Endodermal cell (in vitro differentiated cells): ENCODE measurements at regions not wholly inside any gene's neighbourhood (a gene's known extent, or its start where the extent isn't known, plus 50 kb on each side); places are given as distances from the start of the nearest gene placed in this dataset.

Experiments used
- DNase-seq: peaks from one replicate; pipeline ENCODE4 v3.0.0-alpha.2; 2017
- H3K27ac ChIP-seq: 2 replicates; pipeline ENCODE4 v1.5.1; 2013; ENCODE audit warnings: mild to moderate bottlenecking, low read depth, low read length, moderate library complexity
- H3K27me3 ChIP-seq: 2 replicates; pipeline ENCODE4 v1.6.1; 2013; ENCODE audit warnings: mild to moderate bottlenecking, low read length, moderate library complexity; ENCODE audit not compliant: insufficient read depth, control insufficient read depth, poor library complexity, severe bottlenecking
- H3K36me3 ChIP-seq: 2 replicates; pipeline ENCODE4 v1.7.0; 2013; ENCODE audit warnings: mild to moderate bottlenecking, low read length, moderate library complexity; ENCODE audit not compliant: control insufficient read depth, insufficient read depth
- H3K4me1 ChIP-seq: one replicate; pipeline ENCODE4 v1.7.0; 2013; ENCODE audit warnings: low read length; ENCODE audit not compliant: control insufficient read depth, insufficient read depth
- H3K4me3 ChIP-seq: 2 replicates; pipeline ENCODE4 v1.5.1; 2013; ENCODE audit warnings: mild to moderate bottlenecking, low read length, moderate library complexity
- H3K9ac ChIP-seq: 2 replicates; pipeline ENCODE4 v1.6.1; 2013; ENCODE audit warnings: mild to moderate bottlenecking, low read length, moderate library complexity; ENCODE audit not compliant: poor library complexity, severe bottlenecking; ENCODE audit errors: extremely low read depth
- H3K9me3 ChIP-seq: 2 replicates; pipeline ENCODE4 v1.6.1; 2013; ENCODE audit warnings: mild to moderate bottlenecking, low read length, moderate library complexity; ENCODE audit not compliant: control insufficient read depth
- H3K27ac Mint-ChIP-seq: 2 replicates; pipeline ENCODE4 v1.8.0; 2020; ENCODE audit warnings: mixed read lengths
- H3K27me3 Mint-ChIP-seq: 2 replicates; pipeline ENCODE4 v1.8.0; 2021; ENCODE audit warnings: mild to moderate bottlenecking, mixed read lengths; ENCODE audit not compliant: insufficient read depth
- H3K36me3 Mint-ChIP-seq: 2 replicates; pipeline ENCODE4 v1.8.0; 2020; ENCODE audit warnings: low read depth, mixed read lengths
- H3K4me1 Mint-ChIP-seq: 2 replicates; pipeline ENCODE4 v1.8.0; 2020; ENCODE audit warnings: mixed read lengths
- H3K4me3 Mint-ChIP-seq: 2 replicates; pipeline ENCODE4 v1.8.0; 2020; ENCODE audit warnings: mild to moderate bottlenecking, moderate library complexity, mixed read lengths
- H3K9me3 Mint-ChIP-seq: 2 replicates; pipeline ENCODE4 v1.8.0; 2020; ENCODE audit warnings: mild to moderate bottlenecking, mixed read lengths
- CTCF ChIP-seq: fragments of 200-600 bp; sonication (generic); conservative IDR thresholded peaks from 2 replicates; pipeline ENCODE4 v1.5.0; 2021; ENCODE audit warnings: antibody characterized with exemption, mild to moderate bottlenecking
- WGBS, 2 experiments: methylation state at CpG; one replicate each; pipeline versions ENCODE4 v1.1.5 to v1.1.7; 2013; ENCODE audit warnings: missing lambda C conversion rate in 2 of 2, mixed read lengths in 1 of 2; ENCODE audit not compliant: insufficient coverage in 1 of 2, insufficient read length in 1 of 2; 5-methylcytosine and 5-hydroxymethylcytosine counted together

- WGBS, 2 experiments, result 92 to 95% methylated on average over 2 to 5 of the region's 5 CpGs
- Mint-ChIP-seq H3K36me3 (no peaks in the 10 kb centered on the region), H3K27me3 (no peaks in the 10 kb centered on the region)
Measured at GRCh38 chr11:24198481-24198880, 298.4 kb upstream of the LUZP2 start.

GRCh38 chr11:24199461-24199860 lies 297.4 kb upstream of the LUZP2 start:
- no peak for TF ChIP-seq CTCF
- no peak overlapping the region for H3K27ac Mint-ChIP-seq
- no peak for DNase-seq
- H3K4me3 ChIP-seq, result no peak overlapping the region
- H3K9me3 Mint-ChIP-seq, result no peaks in the 10 kb centered on the region
- H3K27ac ChIP-seq, result no peak overlapping the region
- no peaks in the 10 kb centered on the region for H3K9me3 ChIP-seq
- no peaks in the 10 kb centered on the region for H3K27me3 ChIP-seq
- H3K36me3 ChIP-seq, result no peaks in the 10 kb centered on the region
- H3K4me1 ChIP-seq, result no peaks in the 10 kb centered on the region
- no peak overlapping the region for H3K4me3 Mint-ChIP-seq
- WGBS, 2 experiments, result 100% methylated on average over 1 of the region's 1 CpG; no CpG with 5 or more reads in 1 of the 2 experiments
- H3K4me1 Mint-ChIP-seq, result no peaks in the 10 kb centered on the region
- H3K27me3 Mint-ChIP-seq, result no peaks in the 10 kb centered on the region
- H3K36me3 Mint-ChIP-seq, result no peaks in the 10 kb centered on the region
- H3K9ac ChIP-seq, result no peak overlapping the region

More at GRCh38 chr11:24198481-24198880, 298.4 kb upstream of the LUZP2 start:
- Histone ChIP-seq H3K36me3 (no peaks in the 10 kb centered on the region), H3K4me1 (no peaks in the 10 kb centered on the region), H3K9ac (no peak overlapping the region), H3K4me3 (no peak overlapping the region), H3K27ac (no peak overlapping the region), H3K9me3 (no peaks in the 10 kb centered on the region), H3K27me3 (no peaks in the 10 kb centered on the region)
- Mint-ChIP-seq H3K9me3 (no peaks in the 10 kb centered on the region), H3K4me3 (no peak overlapping the region), H3K27ac (no peak overlapping the region), H3K4me1 (no peaks in the 10 kb centered on the region)
- no peak for DNase-seq
- TF ChIP-seq CTCF, result no peak

GRCh38 chr11:24206030-24206429 lies 290.8 kb upstream of the LUZP2 start:
- no peak overlapping the region for H3K27ac ChIP-seq
- H3K9me3 ChIP-seq, result no peaks in the 10 kb centered on the region
- TF ChIP-seq CTCF, result no peak
- Mint-ChIP-seq H3K27ac (no peak overlapping the region), H3K27me3 (no peaks in the 10 kb centered on the region), H3K4me3 (no peak overlapping the region), H3K9me3 (no peaks in the 10 kb centered on the region), H3K36me3 (no peaks in the 10 kb centered on the region), H3K4me1 (no peaks in the 10 kb centered on the region)
- H3K4me1 ChIP-seq, result no peaks in the 10 kb centered on the region
- H3K4me3 ChIP-seq, result no peak overlapping the region
- 80 to 100% methylated on average over 1 of the region's 2 CpGs for WGBS, 2 experiments
- H3K36me3 ChIP-seq, result no peaks in the 10 kb centered on the region
- DNase-seq, result no peak
- H3K9ac ChIP-seq, result no peak overlapping the region
- no peaks in the 10 kb centered on the region for H3K27me3 ChIP-seq
